NCI-H524 (cell line): ENCODE measurements at regions not wholly inside any gene's neighbourhood (a gene's known extent, or its start where the extent isn't known, plus 50 kb on each side); places are given as distances from the start of the nearest gene placed in this dataset.
"Not testable (repeated sequence)": the region's sequence is repeated elsewhere in the genome, so short reads cannot be mapped to it uniquely, and the experiment has no call there.

Experiments used
- DNase-seq, 2 experiments: peaks; one replicate each; lab custom pipeline; 2025; lab: John Stamatoyannopoulos, UW

- no peak for DNase-seq
Measured at GRCh38 chr22:22057617-22058378, 75.2 kb upstream of the TOP3B start.

GRCh38 chr22:22056809-22057594 lies 74.4 kb upstream of the TOP3B start:
- DNase-seq: not testable (repeated sequence)

GRCh38 chr22:22052548-22053139 lies 70.1 kb upstream of the TOP3B start:
- not testable (repeated sequence) for DNase-seq

DNA sequence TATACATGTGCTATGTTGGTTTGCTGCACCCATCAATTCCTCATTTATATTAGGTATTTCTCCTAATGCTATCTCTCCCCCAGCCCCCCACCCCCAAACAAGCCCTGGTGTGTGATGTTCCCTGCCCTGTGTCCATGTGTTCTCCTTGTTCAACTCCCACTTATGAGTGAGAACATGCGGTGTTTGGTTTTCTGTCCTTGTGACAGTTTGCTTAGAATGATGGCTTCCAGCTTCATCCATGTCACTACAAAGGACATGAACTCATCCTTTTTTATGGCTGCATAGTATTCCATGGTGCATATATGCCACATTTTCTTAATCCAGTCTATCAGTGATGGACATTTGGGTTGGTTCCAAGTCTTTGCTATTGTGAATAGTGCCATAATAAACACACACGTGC lies 68.4 kb upstream of the TOP3B start:
- DNase-seq: not testable (repeated sequence)

DNA sequence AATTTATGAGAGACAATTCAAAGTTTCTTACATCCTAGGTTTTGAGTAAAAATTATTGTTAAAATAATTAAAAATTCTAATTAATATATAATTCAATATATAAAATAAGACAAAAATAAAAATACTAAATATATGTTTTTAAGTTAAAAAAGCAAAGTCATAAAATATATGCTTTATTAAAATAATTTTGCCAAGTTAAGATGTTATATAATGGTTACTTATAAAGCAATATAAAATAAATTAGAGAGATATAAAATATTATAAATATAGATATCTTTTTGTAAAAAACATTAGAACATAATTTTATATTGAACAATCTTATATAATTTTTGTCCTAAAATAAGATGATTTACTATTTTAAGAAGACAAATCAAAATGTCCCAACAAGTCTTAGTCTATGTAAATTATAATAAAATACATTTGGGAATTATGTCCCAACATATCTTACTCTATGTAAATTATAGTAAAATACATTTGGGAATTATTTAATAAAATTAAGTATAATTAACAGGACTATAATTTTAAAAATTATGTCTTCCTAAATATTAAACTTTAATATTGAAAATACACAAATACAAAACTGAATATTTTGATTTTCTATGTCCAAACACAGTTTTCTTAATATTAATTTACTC lies 67.7 kb upstream of the TOP3B start:
- no peak for DNase-seq

GRCh38 chr22:22049684-22050083 lies 67.1 kb upstream of the TOP3B start:
- no peak for DNase-seq

DNA sequence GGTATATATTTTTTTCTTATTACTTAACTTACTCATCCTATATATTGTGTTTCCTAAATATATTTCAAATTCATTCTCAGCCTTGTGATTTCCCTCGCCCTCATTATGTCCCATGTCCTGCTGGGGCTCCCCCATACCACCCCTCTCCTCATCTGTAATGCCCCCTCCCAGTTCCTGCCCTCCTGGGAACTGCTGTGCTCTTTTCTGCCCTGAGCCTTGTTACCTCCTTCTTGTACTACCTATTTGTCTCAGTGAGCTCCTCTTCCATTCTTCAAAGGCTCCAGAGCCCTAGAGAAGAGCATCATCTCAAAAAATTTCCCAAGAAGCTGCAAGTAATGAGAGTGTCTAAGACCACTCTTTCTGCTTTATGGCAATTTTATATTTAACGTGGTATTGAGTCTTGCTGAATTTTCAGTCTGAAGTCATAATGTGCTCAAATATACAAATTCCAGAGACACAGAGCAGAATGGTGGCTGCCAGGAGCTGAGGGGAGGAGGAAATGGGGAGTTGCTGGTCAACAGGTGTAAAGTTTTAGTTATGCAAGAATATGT lies 66.5 kb upstream of the TOP3B start:
- DNase-seq: no peak

DNA sequence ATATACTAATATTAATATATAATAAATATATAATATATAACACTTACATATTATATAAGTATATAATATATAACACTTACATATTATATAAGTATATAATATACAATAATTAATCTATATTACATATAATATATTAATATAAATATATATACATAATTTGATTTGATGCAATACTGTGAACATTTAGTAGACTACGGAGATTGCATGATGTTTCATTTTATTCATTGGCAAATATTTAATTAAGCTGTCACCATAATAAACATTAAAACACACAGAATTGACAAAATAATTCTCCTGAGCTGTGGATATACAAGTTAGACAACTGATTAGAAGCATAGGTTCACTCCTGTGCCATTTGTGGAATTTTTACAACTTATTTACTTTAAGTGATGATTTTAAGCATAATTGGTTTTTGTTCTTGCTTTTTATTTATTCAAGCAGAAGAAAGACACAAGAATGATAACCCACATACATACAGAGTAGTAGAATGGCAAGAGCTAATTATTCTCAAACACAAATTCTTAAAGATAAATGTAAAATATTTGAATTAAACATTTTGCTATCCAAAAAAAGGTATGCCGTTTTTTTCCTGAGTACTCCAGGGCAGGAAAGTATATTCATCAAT lies 65.8 kb upstream of the TOP3B start:
- DNase-seq: no peak

DNA sequence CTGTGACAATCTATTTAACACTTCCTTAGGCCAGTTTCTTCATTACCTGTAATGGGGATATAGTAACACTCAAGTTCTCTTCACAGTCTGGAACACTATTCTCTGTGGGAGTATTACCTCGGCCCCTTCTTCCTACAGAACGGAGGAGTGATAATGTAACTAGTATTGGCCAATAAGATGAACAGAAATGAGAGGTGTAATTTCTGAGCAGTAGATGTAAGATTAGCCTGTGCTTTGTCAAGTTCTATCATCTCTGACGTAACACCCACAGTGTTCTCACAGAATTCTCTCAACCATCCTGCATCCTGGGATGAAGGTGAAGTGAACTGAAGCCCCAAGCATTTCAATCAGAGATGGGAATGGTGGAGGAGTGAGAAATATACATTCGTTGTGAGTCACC lies 65.2 kb upstream of the TOP3B start:
- no peak for DNase-seq

DNA sequence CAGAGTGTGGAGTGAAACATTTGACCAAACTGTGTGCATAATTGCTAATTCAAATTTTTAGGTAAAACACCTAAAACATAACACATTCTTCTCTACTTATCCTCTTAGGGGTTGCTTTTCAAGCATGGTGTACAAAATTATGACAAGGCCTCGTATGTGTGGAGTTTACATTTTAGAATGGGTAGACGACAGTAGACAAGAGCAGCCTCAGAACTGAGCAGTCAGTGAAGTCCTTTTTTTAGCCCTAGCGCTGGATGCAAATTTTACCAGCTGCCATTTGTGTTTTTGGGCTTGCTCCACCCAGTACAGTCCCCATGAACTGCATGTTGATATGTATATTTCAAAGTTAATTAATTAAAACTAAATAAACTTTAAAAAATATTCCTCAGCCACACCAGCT lies 64.7 kb upstream of the TOP3B start:
- DNase-seq: no peak

DNA sequence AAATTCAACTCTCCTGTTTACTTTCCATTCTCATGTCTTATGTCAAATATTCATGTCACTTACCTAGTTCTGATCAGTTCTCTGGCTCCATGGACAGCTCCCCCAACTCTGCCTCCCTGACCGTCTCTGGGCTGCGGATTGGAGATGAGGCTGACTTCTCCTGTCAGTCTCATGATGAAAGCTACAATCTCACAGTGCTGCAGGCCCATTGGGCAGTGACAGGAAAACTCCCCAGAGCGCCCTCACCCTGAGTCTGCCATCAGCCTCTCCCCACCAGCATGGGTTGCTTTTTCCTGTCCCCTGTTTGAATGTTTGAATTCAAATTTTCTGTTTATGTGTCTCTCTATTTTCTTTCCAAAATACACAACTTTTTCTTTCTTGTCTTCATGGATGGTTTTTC lies 63.8 kb upstream of the TOP3B start:
- no peak for DNase-seq

GRCh38 chr22:22045571-22046335 lies 63.2 kb upstream of the TOP3B start:
- peak; percentile 68 to 94 for DNase-seq

DNA sequence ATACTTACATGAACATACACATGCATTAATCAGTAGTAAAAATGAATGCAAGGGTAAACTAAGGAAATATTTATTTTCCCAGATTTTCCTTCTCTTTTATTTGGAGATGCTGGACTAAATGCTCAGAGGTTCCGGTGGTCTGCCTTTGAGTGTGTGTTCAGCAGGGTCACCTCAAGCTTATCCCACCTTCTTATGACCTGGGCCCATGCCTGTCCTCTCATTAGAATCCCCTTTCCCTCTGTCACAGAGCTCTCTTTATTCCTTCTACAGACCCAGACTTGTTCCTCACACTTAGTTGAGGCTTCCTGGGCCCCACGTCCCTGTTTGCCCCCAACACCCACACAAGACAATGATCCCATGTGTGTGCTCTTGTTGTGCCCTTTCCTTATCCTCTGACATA lies 61.6 kb upstream of the TOP3B start:
- DNase-seq: no peak

- DNase-seq: no peak
Measured at GRCh38 chr22:22043296-22044078, 60.9 kb upstream of the TOP3B start.

- DNase-seq: no peak
Measured at GRCh38 chr22:22042599-22043295, 60.2 kb upstream of the TOP3B start.

- no peak for DNase-seq
Measured at GRCh38 chr22:22042009-22042408, 59.4 kb upstream of the TOP3B start.

GRCh38 chr22:22040908-22041307 lies 58.3 kb upstream of the TOP3B start:
- no peak for DNase-seq

DNA sequence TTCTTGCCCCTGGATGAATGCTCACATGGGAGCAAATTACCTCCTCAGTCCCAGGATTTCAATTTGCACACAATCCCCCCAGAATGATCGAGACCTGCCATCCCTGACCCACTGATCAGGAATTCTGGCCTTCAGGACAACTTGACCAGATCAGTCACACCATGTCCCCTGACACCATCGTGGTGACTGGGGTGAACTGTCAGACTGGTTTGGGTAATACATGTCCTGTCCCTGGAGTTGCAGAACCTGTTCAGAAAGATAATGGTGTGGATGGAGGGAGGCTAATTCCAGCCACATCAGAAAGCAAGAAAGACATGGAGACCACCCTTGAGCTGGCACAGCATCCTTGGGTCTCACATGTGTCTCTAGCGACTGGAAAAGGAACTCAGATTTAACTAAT lies 57.9 kb upstream of the TOP3B start:
- no peak for DNase-seq

DNA sequence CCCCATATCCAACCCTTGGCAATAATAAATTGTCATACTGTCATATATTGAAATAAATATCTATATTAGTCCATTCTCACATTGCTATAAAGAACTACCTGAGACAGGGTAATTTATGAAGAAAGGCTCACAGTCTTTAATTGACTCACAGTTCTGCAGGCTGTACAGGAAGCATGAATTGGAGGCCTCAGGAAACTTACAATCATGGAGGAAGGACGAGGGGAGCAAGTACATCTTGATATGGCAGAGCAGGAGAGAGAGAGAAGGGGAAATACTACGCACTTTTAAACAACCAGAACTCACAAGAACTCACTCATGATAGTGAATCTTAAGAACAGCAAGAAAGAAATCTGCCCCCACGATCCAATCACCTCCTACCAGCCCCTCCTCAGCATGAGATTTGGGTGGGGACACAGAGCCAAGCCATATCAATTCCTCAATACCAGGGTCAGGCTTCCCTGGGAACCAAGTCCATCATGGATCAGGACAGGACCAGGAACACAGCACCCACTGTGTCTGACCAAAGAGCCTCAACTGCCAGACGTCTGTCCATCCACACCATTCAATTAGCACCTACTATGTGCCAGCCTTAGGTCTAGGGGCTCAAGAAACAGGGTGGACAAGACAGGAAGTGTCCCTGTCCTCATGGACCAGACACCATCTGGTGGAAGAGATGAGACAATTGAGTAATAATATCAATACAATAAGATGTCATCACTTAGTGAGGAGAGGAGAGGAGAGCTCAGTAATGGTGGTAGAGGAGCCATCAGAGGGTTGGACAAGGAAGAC lies 56.9 kb upstream of the TOP3B start:
- DNase-seq: no peak
